ENCODE measurements at regions not wholly inside any gene's neighbourhood (a gene's known extent, or its start where the extent isn't known, plus 50 kb on each side); places are given as distances from the start of the nearest gene placed in this dataset.

GRCh38 chrX:75623535-75623934 is 100.7 kb upstream of the ZDHHC15 start:
- TF ChIP-seq CTCF (IDR thresholded peaks at IDR 0.05) (no peak), POLR2A (IDR thresholded peaks at IDR 0.05) (no peak)

Data from vagina (tissue), 2 donors.